Thoracic aorta (tissue), 2 donors: ENCODE measurements at regions not wholly inside any gene's neighbourhood (a gene's known extent, or its start where the extent isn't known, plus 50 kb on each side); places are given as distances from the start of the nearest gene placed in this dataset.

Experiments used
- ATAC-seq: fragments of 150-250 bp; one replicate; pipeline ENCODE4 v1.8.0; 2017; ENCODE audit warnings: low read depth; ENCODE audit not compliant: insufficient number of reproducible peaks, low FRiP score
- DNase-seq: peaks from one replicate; pipeline ENCODE4 v3.0.0-alpha.2; 2020; ENCODE audit warnings: low spot score
- H3K27ac ChIP-seq, 2 donors: fragments of 200-600 bp; sonication (generic); 1 replicate in 1 of 2; 2 replicates in 1 of 2; pipeline ENCODE4 v1.5.1; 2016; ENCODE audit warnings: mild to moderate bottlenecking in 2 of 2, moderate library complexity in 2 of 2
- H3K27me3 ChIP-seq: fragments of 200-600 bp; sonication (generic); replicated peaks from 2 replicates; pipeline ENCODE4 v1.6.0; 2016; ENCODE audit warnings: mild to moderate bottlenecking; ENCODE audit not compliant: insufficient read depth
- H3K36me3 ChIP-seq: fragments of 200-600 bp; sonication (generic); one replicate; pipeline ENCODE4 v1.5.1; 2016
- H3K4me1 ChIP-seq, 2 donors: fragments of 200-600 bp; sonication (generic); 1 replicate in 1 of 2; 2 replicates in 1 of 2; pipeline versions ENCODE4 v1.5.1 to v1.6.0; 2016; ENCODE audit warnings: low read depth in 2 of 2, mild to moderate bottlenecking in 1 of 2; ENCODE audit not compliant: control insufficient read depth in 1 of 2
- H3K4me3 ChIP-seq: fragments of 200-600 bp; sonication (generic); 2 replicates; pipeline ENCODE4 v1.5.1; 2016; ENCODE audit warnings: mild to moderate bottlenecking
- H3K9me3 ChIP-seq: fragments of 200-600 bp; sonication (generic); 2 replicates; pipeline ENCODE4 v1.5.1; 2016
- TF ChIP-seq, protein P1 (sequence below): fragments of 200-600 bp; sonication (generic); IDR thresholded peaks from one replicate; pipeline ENCODE4 v1.5.1; 2019; ENCODE audit warnings: antibody characterized with exemption

DNA sequence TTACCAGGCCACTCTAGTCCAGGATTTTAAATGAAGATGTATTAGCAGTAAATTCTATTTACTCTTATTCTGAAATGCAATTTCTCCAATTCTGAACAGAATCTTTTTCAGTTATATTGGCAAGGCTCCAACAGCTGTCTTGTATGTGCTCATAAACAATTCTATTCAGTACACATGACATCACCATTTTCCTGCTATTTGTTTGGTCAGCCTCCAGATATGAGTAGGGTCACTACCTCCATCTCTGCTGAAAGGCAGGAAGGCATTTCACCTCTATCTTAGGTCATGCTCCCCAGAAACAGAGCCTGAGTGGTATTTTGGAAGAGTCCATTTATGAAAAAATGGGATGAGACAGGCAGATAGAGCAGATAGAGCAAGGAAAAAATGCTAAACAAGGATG is 151.1 kb upstream of the ADGRL3 start:
- no peaks in the 10 kb centered on the region for H3K9me3 ChIP-seq
- TF ChIP-seq, protein P1, sequence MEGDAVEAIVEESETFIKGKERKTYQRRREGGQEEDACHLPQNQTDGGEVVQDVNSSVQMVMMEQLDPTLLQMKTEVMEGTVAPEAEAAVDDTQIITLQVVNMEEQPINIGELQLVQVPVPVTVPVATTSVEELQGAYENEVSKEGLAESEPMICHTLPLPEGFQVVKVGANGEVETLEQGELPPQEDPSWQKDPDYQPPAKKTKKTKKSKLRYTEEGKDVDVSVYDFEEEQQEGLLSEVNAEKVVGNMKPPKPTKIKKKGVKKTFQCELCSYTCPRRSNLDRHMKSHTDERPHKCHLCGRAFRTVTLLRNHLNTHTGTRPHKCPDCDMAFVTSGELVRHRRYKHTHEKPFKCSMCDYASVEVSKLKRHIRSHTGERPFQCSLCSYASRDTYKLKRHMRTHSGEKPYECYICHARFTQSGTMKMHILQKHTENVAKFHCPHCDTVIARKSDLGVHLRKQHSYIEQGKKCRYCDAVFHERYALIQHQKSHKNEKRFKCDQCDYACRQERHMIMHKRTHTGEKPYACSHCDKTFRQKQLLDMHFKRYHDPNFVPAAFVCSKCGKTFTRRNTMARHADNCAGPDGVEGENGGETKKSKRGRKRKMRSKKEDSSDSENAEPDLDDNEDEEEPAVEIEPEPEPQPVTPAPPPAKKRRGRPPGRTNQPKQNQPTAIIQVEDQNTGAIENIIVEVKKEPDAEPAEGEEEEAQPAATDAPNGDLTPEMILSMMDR, result no peak
- H3K36me3 ChIP-seq, result no peaks in the 10 kb centered on the region
- H3K27ac ChIP-seq, result no peak overlapping the region
- H3K4me3 ChIP-seq, result no peak overlapping the region
- ATAC-seq (no peak), DNase-seq (no peak)
- H3K27me3 ChIP-seq, result no peaks in the 10 kb centered on the region
- peaks cover 0 to 7% of the 10 kb centered on the region in 2 donors for H3K4me1 ChIP-seq

DNA sequence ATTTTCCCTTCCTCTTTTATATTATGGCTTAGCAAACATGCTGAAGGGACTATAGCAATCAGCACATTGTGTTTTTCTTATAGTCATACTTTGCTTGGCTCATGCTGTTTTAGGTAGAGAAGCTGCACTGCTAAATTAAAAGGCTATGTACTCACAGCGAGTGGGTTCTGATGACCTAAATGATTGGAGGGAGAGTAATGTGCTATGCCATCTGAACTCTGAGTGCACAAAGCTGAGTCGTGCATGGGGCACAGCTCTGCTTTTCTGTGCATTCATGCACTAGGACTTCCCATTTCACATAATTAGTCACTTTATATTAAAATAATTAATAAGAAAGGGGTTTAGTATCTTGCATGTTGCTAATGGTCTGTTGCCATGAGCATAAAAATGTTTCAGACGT is 132.7 kb upstream of the ADGRL3 start:
- no peak overlapping the region for H3K4me3 ChIP-seq
- no peaks in the 10 kb centered on the region for H3K9me3 ChIP-seq
- H3K4me1 ChIP-seq, result no peaks in the 10 kb centered on the region
- ATAC-seq, result no peak
- no peaks in the 10 kb centered on the region for H3K27me3 ChIP-seq
- TF ChIP-seq, protein P1, result no peak
- H3K36me3 ChIP-seq, result no peaks in the 10 kb centered on the region
- no peak overlapping the region for H3K27ac ChIP-seq
- no peak for DNase-seq

DNA sequence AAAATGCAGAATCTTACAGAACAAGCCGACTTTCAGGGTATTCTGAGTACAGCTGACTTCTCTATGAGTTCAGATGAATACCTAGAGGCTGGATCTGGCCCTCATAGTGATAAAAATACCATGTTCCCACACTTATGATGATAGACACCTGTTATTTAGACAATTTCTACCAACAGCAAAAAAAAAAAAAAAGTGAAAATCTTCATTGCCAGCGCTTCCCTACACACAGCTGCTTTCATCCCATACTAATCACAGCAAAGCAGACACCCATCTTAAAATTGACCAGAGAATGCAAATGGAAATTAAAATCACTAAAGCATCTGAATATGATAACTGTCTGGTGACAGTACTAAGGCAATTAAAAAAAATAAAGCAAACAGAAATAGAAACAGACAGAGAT is 132.1 kb upstream of the ADGRL3 start:
- H3K4me3 ChIP-seq, result no peak overlapping the region
- ATAC-seq, result no peak
- no peaks in the 10 kb centered on the region for H3K36me3 ChIP-seq
- H3K4me1 ChIP-seq, result no peaks in the 10 kb centered on the region
- H3K9me3 ChIP-seq, result no peaks in the 10 kb centered on the region
- no peaks in the 10 kb centered on the region for H3K27me3 ChIP-seq
- no peak overlapping the region for H3K27ac ChIP-seq
- DNase-seq, result no peak
- TF ChIP-seq, protein P1, result no peak

GRCh38 chr4:61068745-61069144 is 131.4 kb upstream of the ADGRL3 start:
- no peaks in the 10 kb centered on the region for H3K36me3 ChIP-seq
- H3K27ac ChIP-seq, result no peak overlapping the region
- ATAC-seq (no peak), DNase-seq (no peak)
- TF ChIP-seq, protein P1, result no peak
- H3K27me3 ChIP-seq, result no peaks in the 10 kb centered on the region
- H3K4me3 ChIP-seq, result no peak overlapping the region
- no peaks in the 10 kb centered on the region for H3K4me1 ChIP-seq
- H3K9me3 ChIP-seq, result no peaks in the 10 kb centered on the region

DNA sequence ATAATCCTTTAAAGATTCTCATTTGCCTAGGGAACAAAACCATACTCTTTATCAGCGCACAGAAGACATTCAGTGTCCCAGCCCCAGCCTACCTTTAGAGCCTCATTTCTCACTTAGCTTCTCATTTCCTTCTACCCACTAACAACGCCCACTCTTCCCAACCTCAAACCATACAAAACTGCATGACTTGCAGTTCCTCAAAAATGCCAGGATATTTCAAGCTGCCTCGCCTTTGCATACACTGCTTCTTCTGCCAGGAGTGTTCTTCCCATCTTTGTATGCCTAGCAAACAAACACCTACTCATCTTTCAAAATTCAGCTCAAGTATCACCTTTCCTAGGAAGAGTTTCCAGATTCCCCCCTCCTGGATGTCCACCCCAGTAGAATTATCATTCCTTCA is 129.9 kb upstream of the ADGRL3 start:
- TF ChIP-seq, protein P1, result no peak
- Histone ChIP-seq H3K27ac (no peak overlapping the region), H3K27me3 (no peaks in the 10 kb centered on the region), H3K36me3 (no peaks in the 10 kb centered on the region), H3K9me3 (no peaks in the 10 kb centered on the region), H3K4me3 (no peak overlapping the region), H3K4me1 (no peaks in the 10 kb centered on the region)
- ATAC-seq (no peak), DNase-seq (no peak)
